H1 (cell line): ENCODE measurements at regions not wholly inside any gene's neighbourhood (a gene's known extent, or its start where the extent isn't known, plus 50 kb on each side); places are given as distances from the start of the nearest gene placed in this dataset.

ENCODE experiments used
- ATF3 ChIP-seq: IDR thresholded peaks from 2 replicates; pipeline ENCODE4 v1.6.1; 2011; ENCODE audit warnings: low read depth, mild to moderate bottlenecking, low read length; ENCODE audit not compliant: insufficient read depth
- EZH2 ChIP-seq: fragments of 200-600 bp; sonication (generic); IDR thresholded peaks from 2 replicates; pipeline ENCODE4 v1.7.1; 2012; ENCODE audit warnings: low read depth, mild to moderate bottlenecking, moderate library complexity, low read length, inconsistent platforms; ENCODE audit not compliant: severe bottlenecking
- JUN ChIP-seq: IDR thresholded peaks from 2 replicates; pipeline ENCODE4 v1.6.1; 2011; ENCODE audit warnings: low read depth, mild to moderate bottlenecking, improper control_type of control experiment, low read length
- POLR2A ChIP-seq, 2 experiments: IDR thresholded peaks; 1 replicate in 1 of 2; 2 replicates in 1 of 2; pipeline ENCODE4 v1.6.1; 2011; ENCODE audit warnings: low read depth in 2 of 2, low read length in 2 of 2, mild to moderate bottlenecking in 2 of 2; ENCODE audit errors: control extremely low read depth in 1 of 2
- RNF2 ChIP-seq: fragments of 200-900, 300-1000 bp; sonication (generic); IDR thresholded peaks from 2 replicates; pipeline ENCODE4 v1.7.1; 2016; ENCODE audit warnings: borderline replicate concordance, low read depth, mild to moderate bottlenecking, antibody characterized with exemption, low read length; ENCODE audit not compliant: poor library complexity, severe bottlenecking; ENCODE audit errors: missing control alignments
- TF ChIP-seq, protein P1 (sequence below), 3 experiments: IDR thresholded peaks; 1 replicate in 2 of 3; 2 replicates in 1 of 3; pipeline versions ENCODE4 v1.5.1 to v1.6.1; 2011; ENCODE audit warnings: low read length in 3 of 3, mild to moderate bottlenecking in 3 of 3, inconsistent platforms in 2 of 3, low read depth in 1 of 3, moderate library complexity in 1 of 3; ENCODE audit not compliant: insufficient read depth in 1 of 3; ENCODE audit errors: control extremely low read depth in 1 of 3

DNA sequence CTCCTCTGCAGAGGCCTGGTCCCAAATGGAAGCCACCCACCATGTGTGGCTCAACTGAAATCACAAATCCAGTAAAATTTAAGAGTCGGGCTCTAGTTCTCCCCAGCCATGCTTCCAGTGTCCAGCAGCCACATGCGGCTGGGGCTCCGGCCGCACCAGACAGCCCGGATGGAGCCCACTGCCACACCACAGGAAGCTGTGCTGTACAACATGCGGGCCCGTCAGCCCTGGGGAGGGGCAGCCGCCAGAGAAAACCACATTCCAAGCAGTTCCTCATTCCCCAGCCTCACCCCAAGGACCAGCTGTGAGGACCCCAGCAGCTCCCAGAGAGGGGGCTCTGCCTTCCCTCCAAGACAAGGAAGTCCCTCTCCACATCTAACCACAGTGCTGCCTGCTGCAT lies 135.0 kb downstream of the NCOR2 start:
- TF ChIP-seq, protein P1, sequence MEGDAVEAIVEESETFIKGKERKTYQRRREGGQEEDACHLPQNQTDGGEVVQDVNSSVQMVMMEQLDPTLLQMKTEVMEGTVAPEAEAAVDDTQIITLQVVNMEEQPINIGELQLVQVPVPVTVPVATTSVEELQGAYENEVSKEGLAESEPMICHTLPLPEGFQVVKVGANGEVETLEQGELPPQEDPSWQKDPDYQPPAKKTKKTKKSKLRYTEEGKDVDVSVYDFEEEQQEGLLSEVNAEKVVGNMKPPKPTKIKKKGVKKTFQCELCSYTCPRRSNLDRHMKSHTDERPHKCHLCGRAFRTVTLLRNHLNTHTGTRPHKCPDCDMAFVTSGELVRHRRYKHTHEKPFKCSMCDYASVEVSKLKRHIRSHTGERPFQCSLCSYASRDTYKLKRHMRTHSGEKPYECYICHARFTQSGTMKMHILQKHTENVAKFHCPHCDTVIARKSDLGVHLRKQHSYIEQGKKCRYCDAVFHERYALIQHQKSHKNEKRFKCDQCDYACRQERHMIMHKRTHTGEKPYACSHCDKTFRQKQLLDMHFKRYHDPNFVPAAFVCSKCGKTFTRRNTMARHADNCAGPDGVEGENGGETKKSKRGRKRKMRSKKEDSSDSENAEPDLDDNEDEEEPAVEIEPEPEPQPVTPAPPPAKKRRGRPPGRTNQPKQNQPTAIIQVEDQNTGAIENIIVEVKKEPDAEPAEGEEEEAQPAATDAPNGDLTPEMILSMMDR (IDR thresholded peaks at IDR 0.05; ENCODE audit: control extremely low read depth in 1 of 3, insufficient read depth in 1 of 3, low read depth in 1 of 3, low read length in 3 of 3) = no peak
- TF ChIP-seq ATF3 = no peak
- no peak for TF ChIP-seq JUN
- no peak for TF ChIP-seq RNF2
- no peak for TF ChIP-seq POLR2A (IDR thresholded peaks at IDR 0.05; ENCODE audit: control extremely low read depth in 1 of 2, low read depth in 2 of 2, low read length in 2 of 2)
- TF ChIP-seq EZH2 = no peak
